Activated B cell treated with CpG ODN at 0.5 μM for 24 hours (primary cell): ENCODE measurements at regions not wholly inside any gene's neighbourhood (a gene's known extent, or its start where the extent isn't known, plus 50 kb on each side); places are given as distances from the start of the nearest gene placed in this dataset.

Source experiments
- ATAC-seq: fragments of 200-7000 bp; cut with Tn5 transposase; one replicate; pipeline ENCODE4 v1.10.0; 2021; ENCODE audit warnings: low read depth, mild to moderate bottlenecking, moderate library complexity
- CTCF ChIA-PET: fragments of 350-600 bp; sonication (Branson Sonifier 250); formaldehyde crosslinking; loops from one replicate; lab custom pipeline; 2021; ENCODE audit warnings: antibody characterized with exemption; lab: Charles Lee
- POLR2A ChIA-PET: fragments of 350-600 bp; sonication (Branson Sonifier 250); formaldehyde crosslinking; loops from one replicate; lab custom pipeline; 2021; ENCODE audit warnings: antibody characterized with exemption; lab: Charles Lee
- DNase-seq: peaks from one replicate; pipeline ENCODE4 v3.0.0; 2022
- H3K27ac Mint-ChIP-seq: one replicate; pipeline ENCODE4 v1.8.0; 2020; ENCODE audit warnings: mixed read lengths
- H3K27me3 Mint-ChIP-seq: one replicate; pipeline ENCODE4 v1.8.0; 2021; ENCODE audit warnings: mixed read lengths
- H3K36me3 Mint-ChIP-seq: one replicate; pipeline ENCODE4 v1.8.0; 2021; ENCODE audit warnings: low read depth, mixed read lengths
- H3K4me1 Mint-ChIP-seq: one replicate; pipeline ENCODE4 v1.8.0; 2021; ENCODE audit warnings: mixed read lengths
- H3K4me3 Mint-ChIP-seq: one replicate; pipeline ENCODE4 v1.8.0; 2020; ENCODE audit warnings: mild to moderate bottlenecking, mixed read lengths
- H3K9me3 Mint-ChIP-seq: one replicate; pipeline ENCODE4 v1.8.0; 2020; ENCODE audit warnings: mixed read lengths
- CTCF ChIP-seq: fragments of 200-600 bp; IDR thresholded peaks from one replicate; pipeline ENCODE4 v1.8.0; 2022; ENCODE audit warnings: antibody characterized with exemption, mild to moderate bottlenecking
- intact Hi-C: fragments of 100-400 bp; cut with micrococcal nuclease; formaldehyde crosslinking; loops from one replicate; pipeline ENCODE4 v1.15.1; 2024

- Mint-ChIP-seq H3K4me3 (no peak overlapping the region), H3K27me3 (no peaks in the 10 kb centered on the region), H3K36me3 (no peaks in the 10 kb centered on the region), H3K4me1 (no peaks in the 10 kb centered on the region), H3K9me3 (peaks cover 22% of the 10 kb centered on the region), H3K27ac (no peak overlapping the region)
- ChIA-PET POLR2A (no interaction called here), CTCF (no interaction called here)
- TF ChIP-seq CTCF, result no peak
- ATAC-seq, result no peak
- DNase-seq, result no peak
- intact Hi-C loops, result no loop called here
These were observed 698.4 kb upstream of the LRRTM1 start for GRCh38 chr2:81002906-81003305.

DNA sequence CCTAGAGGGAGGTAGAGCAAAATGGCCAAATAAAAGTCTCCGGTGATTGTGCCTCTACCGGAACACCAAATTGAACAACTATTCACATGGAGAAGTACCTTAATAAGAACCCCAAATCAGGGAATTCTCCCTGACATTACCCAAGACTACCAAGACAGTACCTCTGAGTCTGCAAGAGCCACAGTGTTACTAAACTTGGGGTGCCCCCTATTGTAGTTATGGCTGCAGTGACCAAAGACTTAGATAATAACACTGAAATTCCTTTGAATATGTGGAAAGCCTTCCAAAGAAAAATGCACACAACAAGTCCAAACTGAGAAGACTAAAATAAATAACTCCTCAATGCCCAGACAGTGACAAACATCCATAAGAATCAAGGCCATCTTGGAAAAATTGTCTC lies 682.9 kb upstream of the LRRTM1 start:
- TF ChIP-seq CTCF, result no peak
- H3K4me1 Mint-ChIP-seq, result no peaks in the 10 kb centered on the region
- POLR2A ChIA-PET, result no interaction called here
- DNase-seq (no peak), ATAC-seq (no peak)
- no peaks in the 10 kb centered on the region for H3K27me3 Mint-ChIP-seq
- H3K9me3 Mint-ChIP-seq, result peaks cover 13% of the 10 kb centered on the region
- CTCF ChIA-PET, result no interaction called here
- no peak overlapping the region for H3K4me3 Mint-ChIP-seq
- H3K27ac Mint-ChIP-seq, result no peak overlapping the region
- intact Hi-C loops, result no loop called here
- no peaks in the 10 kb centered on the region for H3K36me3 Mint-ChIP-seq

DNA sequence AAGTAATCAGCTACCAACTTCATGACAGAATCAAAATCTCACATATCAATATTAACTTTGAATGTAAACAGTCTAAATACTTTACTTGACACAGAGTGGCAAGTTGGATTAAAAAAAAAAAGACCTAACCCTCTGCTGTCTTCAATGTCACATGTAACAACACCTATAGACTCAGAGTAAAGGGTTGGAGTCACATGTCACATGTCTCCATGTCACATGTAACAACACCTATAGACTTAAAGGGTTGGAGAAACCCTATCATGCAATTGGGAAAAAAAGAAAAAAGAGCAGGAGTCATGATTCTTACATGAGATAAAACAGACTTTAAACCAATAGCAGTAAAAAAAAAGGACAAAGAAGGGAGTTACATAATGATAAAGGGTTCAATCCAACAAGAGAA lies 665.3 kb upstream of the LRRTM1 start:
- TF ChIP-seq CTCF, result no peak
- intact Hi-C loops, result no loop called here
- ATAC-seq (no peak), DNase-seq (no peak)
- H3K4me3 Mint-ChIP-seq, result no peak overlapping the region
- no peaks in the 10 kb centered on the region for H3K27me3 Mint-ChIP-seq
- H3K36me3 Mint-ChIP-seq, result no peaks in the 10 kb centered on the region
- no peaks in the 10 kb centered on the region for H3K4me1 Mint-ChIP-seq
- POLR2A ChIA-PET, result no interaction called here
- CTCF ChIA-PET, result no interaction called here
- peaks cover 32% of the 10 kb centered on the region for H3K9me3 Mint-ChIP-seq
- H3K27ac Mint-ChIP-seq, result no peak overlapping the region

GRCh38 chr2:80968450-80968849 lies 663.9 kb upstream of the LRRTM1 start:
- ATAC-seq (no peak), DNase-seq (no peak)
- no peaks in the 10 kb centered on the region for H3K4me1 Mint-ChIP-seq
- POLR2A ChIA-PET, result no interaction called here
- H3K27me3 Mint-ChIP-seq, result no peaks in the 10 kb centered on the region
- no peak overlapping the region for H3K4me3 Mint-ChIP-seq
- peaks cover 28% of the 10 kb centered on the region for H3K9me3 Mint-ChIP-seq
- CTCF ChIA-PET, result no interaction called here
- no peak overlapping the region for H3K27ac Mint-ChIP-seq
- intact Hi-C loops, result no loop called here
- H3K36me3 Mint-ChIP-seq, result no peaks in the 10 kb centered on the region
- no peak for TF ChIP-seq CTCF

GRCh38 chr2:80947601-80948130 lies 643.1 kb upstream of the LRRTM1 start:
- H3K4me3 Mint-ChIP-seq, result no peak overlapping the region
- DNase-seq (no peak), ATAC-seq (no peak)
- H3K9me3 Mint-ChIP-seq, result peaks cover 11% of the 10 kb centered on the region
- H3K27ac Mint-ChIP-seq, result no peak overlapping the region
- POLR2A ChIA-PET, result no interaction called here
- intact Hi-C loops, result no loop called here
- H3K4me1 Mint-ChIP-seq, result no peaks in the 10 kb centered on the region
- TF ChIP-seq CTCF, result no peak
- H3K36me3 Mint-ChIP-seq, result no peaks in the 10 kb centered on the region
- H3K27me3 Mint-ChIP-seq, result no peaks in the 10 kb centered on the region
- CTCF ChIA-PET, result no interaction called here
